Mucosa of rectum (tissue), 2 donors: ENCODE measurements at regions not wholly inside any gene's neighbourhood (a gene's known extent, or its start where the extent isn't known, plus 50 kb on each side); places are given as distances from the start of the nearest gene placed in this dataset.

Source experiments
- H3K27ac ChIP-seq, 2 donors: one replicate each; pipeline ENCODE4 v1.7.0; 2013; ENCODE audit warnings: inconsistent platforms in 2 of 2, low read depth in 2 of 2, low read length in 2 of 2
- H3K27me3 ChIP-seq, 2 donors: one replicate each; pipeline ENCODE4 v1.7.0; 2013; ENCODE audit warnings: low read length in 2 of 2; ENCODE audit not compliant: control insufficient read depth in 2 of 2, insufficient read depth in 2 of 2
- H3K36me3 ChIP-seq, 2 donors: one replicate each; pipeline ENCODE4 v1.7.0; 2013; ENCODE audit warnings: low read length in 2 of 2; ENCODE audit not compliant: control insufficient read depth in 2 of 2, insufficient read depth in 2 of 2
- H3K4me1 ChIP-seq, 2 donors: one replicate each; pipeline ENCODE4 v1.7.0; 2013; ENCODE audit warnings: low read length in 2 of 2, mild to moderate bottlenecking in 1 of 2; ENCODE audit not compliant: control insufficient read depth in 2 of 2, insufficient read depth in 2 of 2
- H3K4me3 ChIP-seq, 2 donors: one replicate each; pipeline ENCODE4 v1.7.0; 2013; ENCODE audit warnings: low read length in 2 of 2
- H3K9ac ChIP-seq, 2 donors: one replicate each; pipeline ENCODE4 v1.7.0; 2013; ENCODE audit warnings: low read length in 2 of 2, low read depth in 1 of 2, mild to moderate bottlenecking in 1 of 2
- H3K9me3 ChIP-seq, 2 donors: one replicate each; pipeline ENCODE4 v1.7.0; 2013; ENCODE audit warnings: low read length in 2 of 2; ENCODE audit not compliant: control insufficient read depth in 2 of 2
- donor health status: healthy.
- donor health status: Normal muscosa, but diverticular disease.

DNA sequence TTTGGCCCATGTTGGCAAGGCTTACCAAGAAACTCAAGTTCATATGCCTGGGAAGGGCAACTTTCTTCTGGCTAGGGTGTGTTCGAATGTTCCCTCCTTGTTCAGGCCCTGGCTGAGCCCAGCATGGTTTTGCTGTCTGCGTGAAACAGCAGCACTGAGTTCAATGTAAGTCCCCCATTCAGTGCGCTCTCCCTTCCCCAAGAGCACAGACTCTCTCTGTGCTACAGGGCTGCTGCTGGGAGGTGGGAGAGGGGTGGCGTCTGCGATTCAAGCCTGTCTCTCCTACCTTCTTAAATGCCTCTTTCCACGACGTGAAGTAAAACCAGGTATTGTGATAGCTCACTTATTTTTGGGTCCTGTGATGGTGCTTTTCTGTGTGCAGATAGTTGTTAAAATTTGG, 289.3 kb upstream of the GOLIM4 start:
- Histone ChIP-seq H3K9me3 (no peaks in the 10 kb centered on the region), H3K4me1 (no peaks in the 10 kb centered on the region), H3K36me3 (no peaks in the 10 kb centered on the region), H3K27me3 (no peaks in the 10 kb centered on the region), H3K9ac (no peak overlapping the region), H3K27ac (no peak overlapping the region), H3K4me3 (no peak overlapping the region)

DNA sequence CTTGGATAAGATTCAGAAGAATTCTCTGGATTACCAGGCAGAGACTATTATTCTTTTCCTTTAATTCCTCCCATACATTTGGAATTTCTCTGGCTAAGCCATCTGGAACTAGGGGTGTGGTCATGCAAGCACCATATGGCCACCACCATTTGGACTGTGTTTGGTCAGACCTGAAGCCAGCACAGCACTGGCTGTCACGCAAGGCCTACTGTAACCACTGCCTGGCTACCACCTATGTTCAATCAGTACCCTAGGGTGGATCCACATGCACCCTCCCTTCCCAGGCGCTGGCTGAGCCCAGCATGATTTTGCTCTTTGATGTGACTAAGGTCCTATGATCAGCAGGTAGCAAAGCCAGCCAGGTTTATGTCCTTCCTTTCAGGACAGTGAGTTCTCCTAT, 287.8 kb upstream of the GOLIM4 start:
- no peaks in the 10 kb centered on the region for H3K4me1 ChIP-seq
- no peak overlapping the region for H3K9ac ChIP-seq
- no peak overlapping the region for H3K27ac ChIP-seq
- H3K27me3 ChIP-seq, result no peaks in the 10 kb centered on the region
- no peaks in the 10 kb centered on the region for H3K9me3 ChIP-seq
- no peak overlapping the region for H3K4me3 ChIP-seq
- no peaks in the 10 kb centered on the region for H3K36me3 ChIP-seq

DNA sequence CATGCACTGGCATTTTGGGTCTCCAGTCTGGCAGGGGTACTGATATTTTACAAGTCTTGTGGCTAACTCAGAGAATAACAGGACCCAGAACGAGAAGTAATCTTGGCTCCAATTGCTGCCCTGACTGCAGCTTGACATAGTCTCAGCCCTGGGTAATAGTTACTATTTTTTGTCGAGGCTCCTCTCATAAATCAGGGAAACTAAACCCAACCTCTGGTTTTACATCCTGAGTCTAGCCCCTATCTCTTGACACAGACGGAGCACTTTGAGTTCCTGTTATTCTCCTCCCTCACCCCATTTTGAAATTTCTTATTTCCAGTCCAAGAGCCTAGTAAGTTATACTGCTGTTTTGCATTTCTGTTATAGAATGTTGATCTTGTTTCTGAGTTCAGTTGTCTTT, 276.1 kb upstream of the GOLIM4 start:
- H3K4me1 ChIP-seq, result no peaks in the 10 kb centered on the region

DNA sequence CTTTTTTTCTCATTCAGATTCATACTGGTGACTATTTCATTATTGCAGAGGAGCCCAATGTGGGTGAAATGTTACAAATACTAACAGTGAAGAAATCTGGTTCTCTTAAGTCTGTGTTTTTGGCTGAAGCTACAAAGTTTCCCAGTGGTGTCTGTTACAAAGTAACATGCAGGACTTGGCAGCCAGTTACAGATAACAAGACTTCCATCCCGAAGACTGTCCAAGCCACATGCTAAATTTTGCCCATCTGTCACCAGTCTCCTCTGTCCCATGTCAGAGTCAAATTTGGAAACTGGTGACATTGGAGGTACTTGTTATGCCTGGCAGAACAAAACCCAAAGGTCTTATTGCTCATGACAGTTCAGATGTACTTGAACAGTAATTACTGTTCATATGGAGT, 269.2 kb upstream of the GOLIM4 start:
- Histone ChIP-seq H3K36me3 (no peaks in the 10 kb centered on the region), H3K9ac (no peak overlapping the region), H3K9me3 (no peaks in the 10 kb centered on the region), H3K27ac (no peak overlapping the region), H3K4me3 (no peak overlapping the region), H3K27me3 (no peaks in the 10 kb centered on the region), H3K4me1 (no peaks in the 10 kb centered on the region)

More for the DNA sequence above, 276.1 kb upstream of the GOLIM4 start:
- Histone ChIP-seq H3K9ac (no peak overlapping the region), H3K4me3 (no peak overlapping the region), H3K27ac (no peak overlapping the region), H3K27me3 (no peaks in the 10 kb centered on the region), H3K9me3 (no peaks in the 10 kb centered on the region), H3K36me3 (no peaks in the 10 kb centered on the region)

DNA sequence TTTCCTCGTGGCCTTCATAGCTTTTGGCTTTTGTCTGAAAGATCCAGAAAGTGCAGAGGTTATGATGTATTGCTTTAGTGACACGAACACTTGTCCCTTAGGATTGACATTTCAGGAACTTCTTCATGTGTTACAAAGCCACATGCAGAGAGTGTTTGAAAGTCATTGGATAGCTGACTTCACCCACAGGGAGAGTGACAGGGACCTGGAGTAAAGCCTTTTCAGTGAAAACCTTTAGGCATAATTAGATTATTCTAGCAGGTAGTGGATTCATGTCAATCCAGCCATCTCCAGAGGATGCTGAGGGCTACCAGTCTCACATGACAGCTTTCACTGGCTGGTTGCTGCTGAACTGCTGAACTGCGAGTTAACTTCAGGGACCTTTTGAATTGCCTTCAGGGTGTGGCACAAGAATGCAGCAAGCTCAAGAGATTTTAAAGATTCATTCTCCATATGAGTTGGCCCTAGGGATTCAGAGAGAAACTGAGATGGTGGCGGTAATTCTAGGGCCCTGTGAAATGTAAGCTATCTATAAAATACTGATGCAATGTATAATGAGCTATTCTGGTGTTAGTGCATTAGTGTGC, 267.0 kb upstream of the GOLIM4 start:
- no peak overlapping the region for H3K4me3 ChIP-seq
- no peaks in the 10 kb centered on the region for H3K9me3 ChIP-seq
- H3K27ac ChIP-seq, result no peak overlapping the region

DNA sequence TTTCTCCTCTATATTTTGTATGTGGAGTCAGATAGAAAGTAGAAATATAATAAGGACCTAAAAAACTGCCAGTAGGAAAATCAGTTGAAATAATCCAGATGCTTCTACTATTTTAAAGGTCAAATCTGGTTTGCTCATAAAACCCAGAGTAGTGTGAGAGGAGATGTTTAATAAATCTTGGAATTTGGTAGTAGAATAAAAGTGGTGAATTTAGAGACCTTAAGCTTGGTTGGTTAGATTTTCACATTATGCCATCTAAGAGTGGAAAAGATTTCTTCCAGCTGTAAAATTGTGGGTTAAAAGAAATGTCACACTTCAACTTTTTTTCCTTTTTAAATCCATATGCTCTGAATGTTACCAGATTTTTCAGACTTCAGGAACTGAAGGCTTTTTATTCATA, 266.4 kb upstream of the GOLIM4 start:
- no peak overlapping the region for H3K4me3 ChIP-seq
- no peaks in the 10 kb centered on the region for H3K36me3 ChIP-seq
- H3K27ac ChIP-seq, result no peak overlapping the region
- H3K4me1 ChIP-seq, result no peaks in the 10 kb centered on the region
- H3K9me3 ChIP-seq, result no peaks in the 10 kb centered on the region
- H3K27me3 ChIP-seq, result no peaks in the 10 kb centered on the region
- H3K9ac ChIP-seq, result no peak overlapping the region

More for the DNA sequence above, 267.0 kb upstream of the GOLIM4 start:
- Histone ChIP-seq H3K27me3 (no peaks in the 10 kb centered on the region), H3K4me1 (no peaks in the 10 kb centered on the region), H3K36me3 (no peaks in the 10 kb centered on the region), H3K9ac (no peak overlapping the region)

DNA sequence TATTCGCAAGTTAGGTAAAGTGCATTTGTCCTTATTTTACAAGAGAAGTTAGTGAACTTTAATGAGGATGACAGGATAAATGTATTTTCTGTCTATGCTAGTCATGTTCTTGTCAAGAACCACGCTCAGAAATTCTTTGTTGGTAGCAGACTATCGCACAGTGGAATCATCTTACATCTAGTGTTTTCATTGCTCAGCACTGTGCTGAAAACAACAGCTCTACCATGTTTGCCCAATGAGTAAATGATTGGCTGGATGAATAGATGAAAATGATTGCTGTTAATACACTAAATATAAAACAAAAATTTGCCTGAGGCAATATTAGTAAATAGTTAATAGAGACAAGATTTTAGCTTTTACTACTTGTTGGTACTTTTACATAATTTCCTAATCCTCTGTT, 265.3 kb upstream of the GOLIM4 start:
- Histone ChIP-seq H3K36me3 (no peaks in the 10 kb centered on the region), H3K4me3 (no peak overlapping the region), H3K27me3 (no peaks in the 10 kb centered on the region), H3K4me1 (no peaks in the 10 kb centered on the region), H3K27ac (no peak overlapping the region), H3K9ac (no peak overlapping the region), H3K9me3 (no peaks in the 10 kb centered on the region)

DNA sequence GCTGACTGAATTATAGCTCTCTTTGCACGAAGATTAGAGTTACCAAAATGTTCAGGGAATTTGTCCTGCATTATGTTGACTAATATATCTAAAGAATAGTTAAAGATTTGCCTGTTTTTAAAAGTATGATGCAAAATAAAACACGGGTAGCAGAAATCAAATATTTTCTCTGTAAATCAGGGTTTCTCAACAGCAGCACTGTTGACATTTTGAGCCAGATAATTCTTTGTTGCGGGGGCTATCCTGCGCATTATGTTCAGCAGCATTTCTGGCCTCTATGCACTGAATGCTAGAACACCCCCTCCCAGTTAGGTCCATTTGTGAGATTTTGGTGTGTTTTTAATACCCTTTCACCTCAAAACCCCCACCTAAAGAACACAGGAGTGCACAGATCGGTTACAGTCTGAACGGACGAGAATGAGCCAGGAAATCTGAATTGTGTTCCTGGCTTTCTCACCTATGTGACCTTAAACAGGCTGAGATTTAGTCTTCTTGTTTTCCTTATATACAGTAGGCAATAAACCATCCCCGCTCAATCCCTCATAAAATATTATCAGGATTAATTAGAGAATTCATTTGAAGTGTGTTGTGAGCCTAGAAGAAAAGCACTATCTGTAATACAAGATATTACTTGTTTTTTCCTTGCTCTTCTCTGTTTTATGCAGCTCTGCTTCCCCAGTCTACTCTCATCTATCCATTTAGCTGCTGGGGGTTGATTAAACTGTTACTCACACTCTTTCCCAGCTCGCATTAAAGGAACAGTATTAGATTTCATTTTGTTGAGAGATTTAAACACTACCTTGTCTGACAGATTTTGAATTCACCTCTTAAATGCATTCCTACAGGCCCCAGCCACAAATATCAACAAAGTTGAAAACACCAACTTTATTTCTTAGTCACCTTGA, 247.5 kb upstream of the GOLIM4 start:
- no peak overlapping the region for H3K9ac ChIP-seq
- H3K4me1 ChIP-seq, result peaks cover 0 to 5% of the 10 kb centered on the region in 2 donors
- no peaks in the 10 kb centered on the region for H3K36me3 ChIP-seq
- no peak overlapping the region for H3K4me3 ChIP-seq
- no peaks in the 10 kb centered on the region for H3K27me3 ChIP-seq
- H3K27ac ChIP-seq, result no peak overlapping the region
- no peaks in the 10 kb centered on the region for H3K9me3 ChIP-seq

DNA sequence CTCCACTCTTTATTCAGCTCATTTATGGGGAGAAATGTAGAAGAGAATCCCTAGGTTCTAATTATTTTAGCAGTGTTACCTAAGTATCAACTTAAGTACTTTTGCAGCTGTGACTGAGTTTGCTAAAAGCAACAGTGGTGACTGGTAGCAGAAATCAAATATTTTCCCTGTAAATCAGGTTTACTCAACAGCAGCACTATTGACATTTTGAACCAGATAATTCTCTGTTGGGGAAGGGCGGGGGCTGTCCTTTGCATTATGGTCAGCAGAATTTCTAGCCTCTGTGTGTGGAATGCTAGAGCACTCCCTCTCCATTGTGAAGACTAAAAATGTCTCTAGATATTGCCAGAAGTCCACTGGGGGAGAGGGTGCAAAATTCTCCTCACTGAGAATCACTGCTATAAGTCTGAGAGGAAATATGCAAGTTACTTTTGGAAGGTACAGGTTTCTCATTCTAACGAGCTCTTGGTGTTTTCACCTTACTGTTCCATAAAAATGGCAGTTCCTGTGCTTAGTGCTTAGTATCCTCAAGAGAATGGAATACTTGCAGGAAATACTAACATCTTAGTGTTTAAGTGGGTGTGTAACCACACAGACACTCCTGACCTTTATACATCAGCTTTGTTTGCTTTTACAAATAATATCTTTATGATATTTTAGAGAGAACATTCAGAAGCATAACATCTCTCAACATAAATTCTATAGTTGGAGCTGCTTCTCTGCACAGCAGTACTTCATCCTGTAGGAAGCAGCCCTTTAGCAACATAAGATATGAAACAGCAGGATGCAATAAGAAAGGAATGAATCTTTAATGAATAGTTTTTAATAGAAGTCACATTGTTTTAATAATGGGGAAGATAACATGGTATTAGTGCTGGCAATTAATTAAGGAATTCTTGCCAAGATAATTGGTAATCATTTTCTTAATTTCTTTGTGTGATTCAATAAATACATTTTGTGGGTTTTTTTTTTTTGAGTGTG, 246.5 kb upstream of the GOLIM4 start:
- H3K4me3 ChIP-seq, result no peak overlapping the region
- peaks cover 0 to 5% of the 10 kb centered on the region in 2 donors for H3K4me1 ChIP-seq
- peak overlapping the region in 1 of 2 donors; percentile 9 for H3K27ac ChIP-seq
- no peaks in the 10 kb centered on the region for H3K36me3 ChIP-seq
- no peak overlapping the region for H3K9ac ChIP-seq
- H3K27me3 ChIP-seq, result no peaks in the 10 kb centered on the region
- H3K9me3 ChIP-seq, result no peaks in the 10 kb centered on the region
